Inflammatory macrophage treated with lipopolysaccharide for 1 hour (primary cell): ENCODE measurements at regions not wholly inside any gene's neighbourhood (a gene's known extent, or its start where the extent isn't known, plus 50 kb on each side); places are given as distances from the start of the nearest gene placed in this dataset.

ENCODE experiments used
- DNase-seq, 2 donors: peaks; one replicate each; pipeline ENCODE4 v3.0.0-alpha.2; 2020 to 2022

DNA sequence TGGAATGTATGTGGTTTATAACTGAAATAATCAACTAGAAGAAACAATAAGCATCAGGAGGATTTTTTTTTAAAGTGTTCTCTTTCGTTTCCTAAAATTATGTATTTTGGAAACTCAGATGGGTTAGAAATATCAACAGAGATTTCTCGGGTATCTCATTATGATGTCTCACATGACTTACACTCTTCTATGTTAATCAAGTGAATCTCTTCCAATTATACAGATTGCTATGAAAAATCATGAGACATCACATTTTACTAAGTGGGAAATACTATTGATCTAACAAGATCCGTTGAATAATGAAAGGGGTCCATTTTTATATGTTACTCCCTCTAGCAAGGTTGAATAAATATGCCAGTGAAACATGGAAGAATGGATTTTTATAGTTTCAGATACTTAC lies 54.7 kb upstream of the NRIP1 start:
- no peak for DNase-seq

GRCh38 chr21:15121097-15121654 lies 56.4 kb upstream of the NRIP1 start:
- no peak for DNase-seq

DNA sequence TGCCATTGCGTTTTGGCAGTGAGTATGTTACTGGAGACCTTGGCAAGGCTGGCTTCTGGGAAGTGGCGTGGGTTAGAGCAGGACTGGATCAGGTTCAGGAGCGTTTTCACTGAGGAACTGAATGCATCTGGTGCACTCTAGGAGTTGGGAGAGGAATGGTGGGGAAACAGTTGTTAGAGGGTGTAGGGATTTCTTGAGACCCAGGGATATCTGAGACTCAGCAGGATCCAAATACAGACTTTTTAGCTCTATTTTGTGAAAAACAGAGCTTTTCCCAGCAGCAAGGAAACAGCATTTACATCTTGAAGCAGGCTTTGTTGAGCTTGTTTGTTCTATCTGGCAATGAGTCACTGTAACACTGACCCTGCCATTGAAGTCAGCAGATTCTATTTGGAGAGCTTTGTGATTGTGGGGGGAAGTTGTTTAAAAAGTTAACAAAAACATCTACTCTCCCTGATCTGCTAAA lies 56.9 kb upstream of the NRIP1 start:
- DNase-seq: no peak

DNA sequence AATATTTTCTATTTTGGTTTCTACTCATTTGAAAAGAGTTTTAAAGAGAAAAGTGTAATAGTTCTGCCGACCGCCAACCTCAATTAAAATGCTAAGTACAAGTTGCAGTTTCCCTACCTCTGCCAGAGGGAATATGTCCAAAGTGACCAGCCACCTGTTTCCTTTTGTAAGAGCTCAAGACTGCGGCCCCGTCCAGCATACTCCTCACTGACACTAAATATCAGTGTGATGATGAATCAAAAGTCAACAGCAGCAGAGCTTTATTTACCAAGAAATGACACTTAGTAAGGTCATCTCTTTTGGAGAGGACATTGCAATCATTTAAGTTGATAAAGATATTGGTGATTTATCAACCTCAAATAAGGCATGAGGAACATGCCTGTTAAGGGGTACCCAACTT lies 57.4 kb upstream of the NRIP1 start:
- no peak for DNase-seq

DNA sequence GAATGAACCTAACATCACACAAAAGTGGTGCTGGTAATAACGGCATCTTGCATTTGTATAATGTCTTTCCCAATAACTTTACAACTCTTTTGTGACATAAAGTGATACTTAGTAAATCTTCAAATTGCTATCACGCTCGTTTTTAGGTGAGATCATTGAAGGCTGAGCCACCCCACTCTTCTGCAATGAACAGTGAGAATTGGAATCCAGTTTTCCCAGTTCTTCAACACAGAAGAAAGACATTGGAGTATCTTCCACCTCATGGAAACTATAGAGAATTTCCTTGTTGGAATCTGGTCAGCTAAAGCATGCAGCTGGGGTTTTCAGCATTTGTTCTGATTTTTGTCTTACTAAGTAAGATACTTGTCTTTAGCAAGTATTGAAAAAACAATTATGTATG lies 59.9 kb upstream of the NRIP1 start:
- DNase-seq: no peak

DNA sequence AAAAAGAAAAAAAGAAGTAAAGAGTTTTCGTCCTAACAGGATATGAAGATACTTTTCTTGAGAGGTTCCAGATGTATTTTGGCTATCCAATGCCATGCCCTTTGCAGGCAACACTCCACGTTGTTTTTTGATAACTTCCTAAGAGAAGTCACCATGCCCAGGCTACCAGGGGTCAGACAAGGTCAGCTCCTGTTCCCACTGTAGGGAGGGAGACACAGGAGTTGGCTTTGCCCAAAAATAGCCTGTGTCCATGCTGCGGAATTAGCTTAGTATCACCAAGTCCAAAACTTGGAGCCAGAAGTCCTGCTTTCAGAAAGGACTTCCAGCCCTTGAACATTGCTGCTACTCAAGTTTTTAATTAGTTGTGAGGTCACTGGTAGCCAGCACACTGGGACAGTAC lies 62.1 kb upstream of the NRIP1 start:
- no peak for DNase-seq

- DNase-seq: no peak
Measured at GRCh38 chr21:15127437-15127836, 62.6 kb upstream of the NRIP1 start.

GRCh38 chr21:15128267-15128666 lies 63.5 kb upstream of the NRIP1 start:
- peak in 1 of 2 donors; percentile 14 for DNase-seq

DNA sequence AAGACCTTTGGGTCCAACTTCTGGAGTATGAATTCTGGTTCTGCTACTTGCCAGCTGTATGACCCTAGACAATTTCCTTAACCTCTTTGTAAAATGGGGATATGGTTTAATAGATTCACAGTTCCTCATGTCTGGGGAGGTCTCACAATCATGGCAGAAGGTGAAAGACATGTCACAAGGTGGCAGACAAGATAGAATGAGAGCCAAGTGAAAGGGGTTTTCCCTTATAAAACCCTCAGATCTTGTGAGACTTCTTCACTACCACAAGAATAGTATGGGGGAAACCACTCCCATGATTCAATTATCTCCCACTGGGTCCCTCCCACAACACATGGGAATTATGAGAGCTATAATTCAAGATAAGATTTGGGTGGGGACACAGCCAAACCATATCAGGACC lies 63.9 kb upstream of the NRIP1 start:
- DNase-seq: peak in 1 of 2 donors; percentile 54

GRCh38 chr21:15130326-15130725 lies 65.5 kb upstream of the NRIP1 start:
- no peak for DNase-seq

- DNase-seq: no peak
Measured at GRCh38 chr21:15130751-15131150, 66.0 kb upstream of the NRIP1 start.

GRCh38 chr21:15132781-15133180 lies 68.0 kb upstream of the NRIP1 start:
- DNase-seq: no peak

DNA sequence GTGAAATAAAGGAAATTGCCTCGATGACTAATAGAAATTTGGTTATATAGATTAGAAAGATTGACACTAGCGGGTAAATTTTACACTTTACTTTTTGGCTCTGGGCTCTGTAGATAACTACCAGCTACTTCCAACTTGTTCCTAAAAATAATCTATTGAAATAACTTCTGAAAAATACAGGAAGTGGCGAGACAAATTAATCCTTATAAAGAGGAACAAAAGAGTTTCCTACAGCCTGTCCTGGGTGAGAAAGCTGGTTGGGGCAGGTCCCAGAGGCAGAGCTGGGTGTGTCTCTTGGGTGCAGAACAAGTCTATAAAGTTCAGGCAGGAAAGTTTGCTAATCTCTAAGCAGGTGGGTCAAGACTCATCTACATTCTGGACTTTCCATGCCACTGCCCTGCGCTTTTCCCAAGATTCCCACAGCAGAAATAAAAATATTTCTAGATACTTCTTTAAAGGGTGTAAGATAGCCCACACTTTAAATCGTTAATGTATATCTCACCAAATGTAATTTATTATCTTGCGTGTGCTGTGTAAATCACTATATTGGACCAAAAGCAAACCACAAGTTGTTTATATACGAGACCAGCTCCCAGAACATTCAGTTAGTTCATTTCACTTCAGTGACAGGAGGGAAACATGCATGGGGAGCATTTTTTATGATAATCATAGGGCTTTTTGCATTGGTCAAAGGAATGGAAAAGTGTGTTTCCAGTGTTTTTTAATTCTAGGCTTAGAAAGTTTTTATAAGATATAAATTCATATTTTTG lies 70.1 kb upstream of the NRIP1 start:
- DNase-seq: peak; percentile 48 to 49

- DNase-seq: no peak
Measured at GRCh38 chr21:15135867-15136629, 71.2 kb upstream of the NRIP1 start.

GRCh38 chr21:15138490-15138889 lies 73.7 kb upstream of the NRIP1 start:
- no peak for DNase-seq

DNA sequence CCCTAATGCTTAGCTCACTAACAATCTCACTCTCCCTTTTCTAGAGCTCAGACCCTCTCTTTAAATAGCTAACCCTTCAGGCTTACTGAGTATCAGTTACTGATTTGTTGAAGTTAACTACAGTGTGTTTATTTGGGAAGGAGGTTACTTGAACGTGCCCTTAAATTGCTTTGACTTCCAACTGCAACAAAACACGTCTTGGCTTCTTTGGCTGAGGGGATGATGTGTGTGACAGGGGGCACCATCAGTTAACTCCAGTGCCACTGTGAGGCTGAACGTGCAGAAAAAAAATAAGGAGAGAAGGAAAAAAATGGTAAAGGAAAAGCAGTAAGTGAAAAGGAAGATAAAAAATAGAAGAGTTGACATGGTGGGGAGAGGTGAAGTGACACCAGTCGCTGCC lies 75.1 kb upstream of the NRIP1 start:
- DNase-seq: no peak

DNA sequence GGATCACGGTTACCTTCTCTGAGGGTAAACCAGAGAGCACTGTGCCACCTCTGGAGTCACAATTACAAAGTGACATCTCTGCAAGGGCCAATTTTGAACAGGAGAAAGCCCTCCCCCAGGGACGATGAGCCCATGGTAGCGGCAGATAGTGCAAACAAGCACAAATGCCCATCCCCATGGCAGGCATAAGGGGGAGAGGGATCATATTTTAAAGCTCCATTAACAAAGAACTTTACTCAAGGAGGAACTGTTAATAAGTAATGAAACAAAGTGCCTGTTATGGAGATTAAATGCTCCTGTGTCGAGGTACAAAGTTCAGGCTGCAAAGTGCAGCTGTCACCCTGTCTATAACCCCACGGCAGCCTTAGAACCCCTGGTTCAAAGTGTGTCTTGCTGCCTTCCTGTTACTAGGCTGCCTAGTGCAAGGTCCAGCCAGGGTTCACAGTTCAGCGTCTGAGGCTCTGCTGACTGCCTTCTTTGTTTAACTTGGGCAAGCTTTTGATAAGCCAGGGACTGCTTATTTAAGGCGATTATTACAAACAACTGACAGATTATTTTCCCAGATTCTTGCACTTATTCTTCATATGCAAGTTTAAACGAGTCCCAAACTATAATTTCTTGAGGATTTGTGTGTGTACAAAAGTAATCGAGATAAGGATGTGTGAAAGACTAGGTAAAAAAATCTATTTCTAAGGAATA lies 75.7 kb upstream of the NRIP1 start:
- no peak for DNase-seq

DNA sequence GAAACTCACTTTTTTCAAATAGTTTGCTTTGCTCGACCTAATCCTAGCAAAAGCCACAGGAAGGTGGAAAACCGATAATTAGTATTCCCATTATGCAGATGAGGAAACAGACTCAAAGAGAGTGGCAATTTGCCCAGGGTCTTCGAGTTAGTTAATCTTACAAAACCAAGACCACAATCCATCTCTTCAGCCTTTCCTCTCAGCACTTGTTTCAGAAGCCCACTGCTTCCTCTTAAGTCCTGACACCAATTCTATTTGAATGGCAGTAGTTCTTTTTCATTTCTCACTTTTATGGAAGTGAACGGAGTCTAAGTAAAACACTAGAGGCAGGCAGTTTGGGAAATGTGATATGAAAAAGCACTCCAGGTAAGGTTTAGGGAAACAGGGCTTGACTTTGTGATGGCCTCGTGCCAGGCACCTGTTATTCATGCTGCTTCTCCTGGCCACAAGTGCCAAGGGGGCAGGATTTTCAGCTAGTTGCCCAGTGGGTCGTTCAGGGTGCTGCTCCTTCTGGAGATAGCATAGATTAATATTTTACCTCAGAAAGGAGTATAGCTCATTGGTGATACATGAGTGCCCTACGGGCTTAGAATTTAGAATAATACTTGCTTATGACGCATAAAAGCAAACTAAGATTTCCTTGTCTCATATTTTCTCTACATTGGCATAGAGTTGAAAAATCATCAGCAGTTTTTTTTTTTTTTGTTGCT lies 76.6 kb upstream of the NRIP1 start:
- DNase-seq: no peak

GRCh38 chr21:15144026-15144425 lies 79.2 kb upstream of the NRIP1 start:
- DNase-seq: no peak

GRCh38 chr21:15148437-15148836 lies 83.6 kb upstream of the NRIP1 start:
- DNase-seq: no peak

DNA sequence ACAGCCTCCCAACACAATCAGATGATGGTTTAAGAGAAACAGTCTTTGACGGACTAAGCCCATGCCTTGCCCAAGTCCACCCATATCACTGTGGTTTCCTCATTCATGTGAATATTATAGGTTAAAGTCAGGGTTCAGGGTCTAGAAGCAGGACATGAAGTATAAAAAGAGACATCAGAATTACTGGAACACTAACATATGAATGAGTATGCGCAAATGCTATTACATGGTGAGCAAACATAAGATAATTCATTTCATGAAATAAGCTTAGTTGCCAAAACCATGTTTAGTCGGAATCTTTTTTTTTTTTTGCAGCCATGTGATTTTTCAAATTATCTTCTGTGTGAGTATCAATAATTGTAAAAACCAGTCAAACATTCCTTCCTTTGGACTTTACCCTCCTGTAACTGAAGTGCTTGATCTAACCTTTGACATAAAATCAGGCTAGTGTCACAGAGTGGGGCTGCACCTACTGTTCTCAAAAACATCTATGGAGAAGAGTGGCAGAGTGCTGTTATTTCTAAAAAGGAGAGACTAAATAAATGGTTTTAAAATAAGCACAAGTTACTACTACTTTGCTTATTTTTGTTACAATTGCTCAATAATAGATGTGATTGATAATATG lies 84.9 kb upstream of the NRIP1 start:
- no peak for DNase-seq

- no peak for DNase-seq
Measured at GRCh38 chr21:15151385-15152103, 86.7 kb upstream of the NRIP1 start.
